ENCODE measurements at regions not wholly inside any gene's neighbourhood (a gene's known extent, or its start where the extent isn't known, plus 50 kb on each side); places are given as distances from the start of the nearest gene placed in this dataset.

GRCh38 chr14:61996753-61997152 is 234.5 kb downstream of the SNAPC1 start:
- Histone ChIP-seq H2BK5ac (ENCODE audit: low read depth, low read length, poor library complexity, severe bottlenecking) (no peak overlapping the region), H2AFZ (ENCODE audit: low read depth, low read length) (no peak overlapping the region), H2BK120ac (ENCODE audit: low read depth, low read length) (no peak overlapping the region), H2AK5ac (ENCODE audit: low read length, severe bottlenecking) (no peak overlapping the region), H3K18ac (ENCODE audit: low read depth in 1 of 2, low read length in 2 of 2) (no peak overlapping the region), H3K27me3 (ENCODE audit: control insufficient read depth in 1 of 2, insufficient read depth in 1 of 2, low read length in 2 of 2) (no peaks in the 10 kb centered on the region), H3K23ac (ENCODE audit: low read length in 2 of 2) (no peak overlapping the region), H3K36me3 (ENCODE audit: control insufficient read depth in 1 of 2, insufficient read depth in 2 of 2, low read depth in 1 of 2, low read length in 2 of 2) (no peaks in the 10 kb centered on the region), H3K9ac (ENCODE audit: low read length) (no peak overlapping the region), H3K27ac (ENCODE audit: low read length, poor library complexity, severe bottlenecking) (no peak overlapping the region), H3K4me2 (ENCODE audit: low read length, poor library complexity, severe bottlenecking) (no peak overlapping the region), H3K79me1 (replicated peaks; ENCODE audit: low read length, poor library complexity, severe bottlenecking) (no peaks in the 10 kb centered on the region), H2BK15ac (ENCODE audit: low read depth, poor library complexity, severe bottlenecking) (no peak overlapping the region), H3K14ac (ENCODE audit: low read length in 2 of 2) (no peak overlapping the region), H4K8ac (ENCODE audit: low read length) (no peak overlapping the region), H2BK12ac (ENCODE audit: low read length in 2 of 2) (no peak overlapping the region), H3K9me3 (ENCODE audit: control insufficient read depth, low read length) (peaks cover 1% of the 10 kb centered on the region), H3K4me1 (ENCODE audit: control insufficient read depth, insufficient read depth, low read depth, low read length) (no peaks in the 10 kb centered on the region), H3K4ac (ENCODE audit: low read depth in 1 of 2, low read length in 2 of 2) (no peak overlapping the region), H3K4me3 (ENCODE audit: insufficient read depth in 1 of 2, low read depth in 1 of 2, low read length in 2 of 2) (no peak overlapping the region), H4K91ac (ENCODE audit: low read length) (no peak overlapping the region)
- WGBS = 89% methylated on average over 1 of the region's 4 CpGs
- no peak for DNase-seq

GRCh38 chr14:61997161-61997560 is 234.9 kb downstream of the SNAPC1 start:
- Histone ChIP-seq H3K23ac (ENCODE audit: low read length in 2 of 2) (no peak overlapping the region), H3K18ac (ENCODE audit: low read depth in 1 of 2, low read length in 2 of 2) (no peak overlapping the region), H2BK12ac (ENCODE audit: low read length in 2 of 2) (no peak overlapping the region), H4K91ac (ENCODE audit: low read length) (no peak overlapping the region), H2BK5ac (ENCODE audit: low read depth, low read length, poor library complexity, severe bottlenecking) (no peak overlapping the region), H3K9ac (ENCODE audit: low read length) (no peak overlapping the region), H3K79me1 (replicated peaks; ENCODE audit: low read length, poor library complexity, severe bottlenecking) (no peaks in the 10 kb centered on the region), H3K4me3 (ENCODE audit: insufficient read depth in 1 of 2, low read depth in 1 of 2, low read length in 2 of 2) (no peak overlapping the region), H3K36me3 (ENCODE audit: control insufficient read depth in 1 of 2, insufficient read depth in 2 of 2, low read depth in 1 of 2, low read length in 2 of 2) (no peaks in the 10 kb centered on the region), H2AK5ac (ENCODE audit: low read length, severe bottlenecking) (no peak overlapping the region), H3K9me3 (ENCODE audit: control insufficient read depth, low read length) (peaks cover 3% of the 10 kb centered on the region), H2BK15ac (ENCODE audit: low read depth, poor library complexity, severe bottlenecking) (no peak overlapping the region), H3K14ac (ENCODE audit: low read length in 2 of 2) (no peak overlapping the region), H3K27ac (ENCODE audit: low read length, poor library complexity, severe bottlenecking) (no peak overlapping the region), H2BK120ac (ENCODE audit: low read depth, low read length) (no peak overlapping the region), H3K4ac (ENCODE audit: low read depth in 1 of 2, low read length in 2 of 2) (no peak overlapping the region), H2AFZ (ENCODE audit: low read depth, low read length) (no peak overlapping the region), H3K4me2 (ENCODE audit: low read length, poor library complexity, severe bottlenecking) (no peak overlapping the region), H3K4me1 (ENCODE audit: control insufficient read depth, insufficient read depth, low read depth, low read length) (no peaks in the 10 kb centered on the region), H4K8ac (ENCODE audit: low read length) (no peak overlapping the region), H3K27me3 (ENCODE audit: control insufficient read depth in 1 of 2, insufficient read depth in 1 of 2, low read length in 2 of 2) (no peaks in the 10 kb centered on the region)
- no peak for DNase-seq

- H2AFZ ChIP-seq (ENCODE audit: low read depth, low read length) = no peak overlapping the region
- no peak overlapping the region for H2BK12ac ChIP-seq (ENCODE audit: low read length in 2 of 2)
- H3K79me1 ChIP-seq (replicated peaks; ENCODE audit: low read length, poor library complexity, severe bottlenecking) = peaks cover 4% of the 10 kb centered on the region
- no peak overlapping the region for H2BK15ac ChIP-seq (ENCODE audit: low read depth, poor library complexity, severe bottlenecking)
- H2AK5ac ChIP-seq (ENCODE audit: low read length, severe bottlenecking) = no peak overlapping the region
- H3K27ac ChIP-seq (ENCODE audit: low read length, poor library complexity, severe bottlenecking) = no peak overlapping the region
- H3K4me2 ChIP-seq (ENCODE audit: low read length, poor library complexity, severe bottlenecking) = no peak overlapping the region
- no peak for DNase-seq
- WGBS = 91% methylated on average over 2 of the region's 2 CpGs
- no peak overlapping the region for H3K23ac ChIP-seq (ENCODE audit: low read length in 2 of 2)
- H3K27me3 ChIP-seq (ENCODE audit: control insufficient read depth in 1 of 2, insufficient read depth in 1 of 2, low read length in 2 of 2) = no peaks in the 10 kb centered on the region
- no peak overlapping the region for H3K9ac ChIP-seq (ENCODE audit: low read length)
- H3K14ac ChIP-seq (ENCODE audit: low read length in 2 of 2) = no peak overlapping the region
- H4K91ac ChIP-seq (ENCODE audit: low read length) = no peak overlapping the region
- H3K9me3 ChIP-seq (ENCODE audit: control insufficient read depth, low read length) = peaks cover 3% of the 10 kb centered on the region
- H2BK120ac ChIP-seq (ENCODE audit: low read depth, low read length) = no peak overlapping the region
- H3K18ac ChIP-seq (ENCODE audit: low read depth in 1 of 2, low read length in 2 of 2) = no peak overlapping the region
- no peak overlapping the region for H4K8ac ChIP-seq (ENCODE audit: low read length)
- no peak overlapping the region for H3K4me3 ChIP-seq (ENCODE audit: insufficient read depth in 1 of 2, low read depth in 1 of 2, low read length in 2 of 2)
- H3K4me1 ChIP-seq (ENCODE audit: control insufficient read depth, insufficient read depth, low read depth, low read length) = no peaks in the 10 kb centered on the region
- H2BK5ac ChIP-seq (ENCODE audit: low read depth, low read length, poor library complexity, severe bottlenecking) = no peak overlapping the region
- no peaks in the 10 kb centered on the region for H3K36me3 ChIP-seq (ENCODE audit: control insufficient read depth in 1 of 2, insufficient read depth in 2 of 2, low read depth in 1 of 2, low read length in 2 of 2)
- H3K4ac ChIP-seq (ENCODE audit: low read depth in 1 of 2, low read length in 2 of 2) = no peak overlapping the region
Observed at GRCh38 chr14:62001963-62002362, 239.7 kb downstream of the SNAPC1 start.

GRCh38 chr14:62002642-62003041 is 240.4 kb downstream of the SNAPC1 start:
- H3K36me3 ChIP-seq (ENCODE audit: control insufficient read depth in 1 of 2, insufficient read depth in 2 of 2, low read depth in 1 of 2, low read length in 2 of 2) = no peaks in the 10 kb centered on the region
- DNase-seq = peak; percentile 6
- H2BK12ac ChIP-seq (ENCODE audit: low read length in 2 of 2) = no peak overlapping the region
- H3K4me3 ChIP-seq (ENCODE audit: insufficient read depth in 1 of 2, low read depth in 1 of 2, low read length in 2 of 2) = no peak overlapping the region
- no peak overlapping the region for H2BK120ac ChIP-seq (ENCODE audit: low read depth, low read length)
- no peak overlapping the region for H3K27ac ChIP-seq (ENCODE audit: low read length, poor library complexity, severe bottlenecking)
- no peaks in the 10 kb centered on the region for H3K4me1 ChIP-seq (ENCODE audit: control insufficient read depth, insufficient read depth, low read depth, low read length)
- no peak overlapping the region for H3K4ac ChIP-seq (ENCODE audit: low read depth in 1 of 2, low read length in 2 of 2)
- H2BK5ac ChIP-seq (ENCODE audit: low read depth, low read length, poor library complexity, severe bottlenecking) = no peak overlapping the region
- 65% methylated on average over 1 of the region's 1 CpG for WGBS
- H3K14ac ChIP-seq (ENCODE audit: low read length in 2 of 2) = no peak overlapping the region
- H3K27me3 ChIP-seq (ENCODE audit: control insufficient read depth in 1 of 2, insufficient read depth in 1 of 2, low read length in 2 of 2) = no peaks in the 10 kb centered on the region
- no peak overlapping the region for H3K23ac ChIP-seq (ENCODE audit: low read length in 2 of 2)
- no peak overlapping the region for H3K18ac ChIP-seq (ENCODE audit: low read depth in 1 of 2, low read length in 2 of 2)
- H4K8ac ChIP-seq (ENCODE audit: low read length) = no peak overlapping the region
- H2AFZ ChIP-seq (ENCODE audit: low read depth, low read length) = no peak overlapping the region
- H3K9ac ChIP-seq (ENCODE audit: low read length) = no peak overlapping the region
- peaks cover 3% of the 10 kb centered on the region for H3K9me3 ChIP-seq (ENCODE audit: control insufficient read depth, low read length)
- H4K91ac ChIP-seq (ENCODE audit: low read length) = no peak overlapping the region
- H3K79me1 ChIP-seq (replicated peaks; ENCODE audit: low read length, poor library complexity, severe bottlenecking) = peaks cover 4% of the 10 kb centered on the region
- no peak overlapping the region for H3K4me2 ChIP-seq (ENCODE audit: low read length, poor library complexity, severe bottlenecking)
- no peak overlapping the region for H2AK5ac ChIP-seq (ENCODE audit: low read length, severe bottlenecking)
- H2BK15ac ChIP-seq (ENCODE audit: low read depth, poor library complexity, severe bottlenecking) = no peak overlapping the region

Measured in mesenchymal stem cell (in vitro differentiated cells and primary cell).